SK-N-SH treated with all-trans-retinoic acid at 6 μM for 48 hours (cell line): ENCODE measurements at regions not wholly inside any gene's neighbourhood (a gene's known extent, or its start where the extent isn't known, plus 50 kb on each side); places are given as distances from the start of the nearest gene placed in this dataset.

Experiments used
- ATAC-seq: fragments of 200-7000 bp; cut with Tn5 transposase; 3 replicates; pipeline ENCODE4 v1.9.1; 2020; ENCODE audit warnings: mild to moderate bottlenecking, moderate library complexity
- ARNTL ChIP-seq: fragments of 450-650 bp; formaldehyde crosslinking; IDR thresholded peaks from 2 replicates; pipeline ENCODE4 v1.5.0; 2020; ENCODE audit warnings: low read depth, mild to moderate bottlenecking, moderate library complexity, borderline replicate concordance
- BACH2 ChIP-seq: fragments of 250-450 bp; sonication (Bioruptor Pico); IDR thresholded peaks from 2 replicates; pipeline ENCODE4 v1.9.0; 2021; ENCODE audit warnings: mild to moderate bottlenecking, borderline replicate concordance
- CSDC2 ChIP-seq: fragments of 250-450 bp; sonication (Bioruptor Pico); IDR thresholded peaks from 2 replicates; pipeline ENCODE4 v1.5.0; 2020; ENCODE audit warnings: mild to moderate bottlenecking, moderate library complexity
- ESRRG ChIP-seq: fragments of 250-450 bp; sonication (Bioruptor Pico); IDR thresholded peaks from 2 replicates; pipeline ENCODE4 v1.6.1; 2021; ENCODE audit warnings: mild to moderate bottlenecking
- GLIS3 ChIP-seq: fragments of 250-450 bp; sonication (Bioruptor Pico); IDR thresholded peaks from 2 replicates; pipeline ENCODE4 v1.5.0; 2020; ENCODE audit warnings: mild to moderate bottlenecking, moderate library complexity
- OSR1 ChIP-seq: fragments of 250-450 bp; sonication (Bioruptor Pico); IDR thresholded peaks from 2 replicates; pipeline ENCODE4 v1.8.0; 2022; ENCODE audit warnings: moderate library complexity, mild to moderate bottlenecking, inconsistent platforms
- PPARA ChIP-seq: fragments of 250-450 bp; sonication (Bioruptor Pico); IDR thresholded peaks from 2 replicates; pipeline ENCODE4 v1.5.0; 2020; ENCODE audit warnings: mild to moderate bottlenecking, borderline replicate concordance
- RARB ChIP-seq: fragments of 250-450 bp; sonication (Bioruptor Pico); IDR thresholded peaks from 2 replicates; pipeline ENCODE4 v1.8.0; 2021; ENCODE audit warnings: mild to moderate bottlenecking, moderate library complexity
- SNAI2 ChIP-seq: fragments of 250-450 bp; sonication (Bioruptor Pico); IDR thresholded peaks from 2 replicates; pipeline ENCODE4 v1.5.0; 2020; ENCODE audit warnings: mild to moderate bottlenecking, moderate library complexity
- TOX ChIP-seq: fragments of 250-450 bp; sonication (Bioruptor Pico); IDR thresholded peaks from 2 replicates; pipeline ENCODE4 v1.8.0; 2021; ENCODE audit warnings: mild to moderate bottlenecking, moderate library complexity, borderline replicate concordance
- TSHZ2 ChIP-seq: fragments of 250-450 bp; sonication (Bioruptor Pico); IDR thresholded peaks from 2 replicates; pipeline ENCODE4 v1.5.0; 2020; ENCODE audit warnings: mild to moderate bottlenecking, moderate library complexity
- ZC3H10 ChIP-seq: fragments of 250-450 bp; sonication (Bioruptor Pico); IDR thresholded peaks from 2 replicates; pipeline ENCODE4 v1.5.1; 2021; ENCODE audit warnings: mild to moderate bottlenecking, moderate library complexity
- ZFP3 ChIP-seq: fragments of 250-450 bp; sonication (Bioruptor Pico); IDR thresholded peaks from 2 replicates; pipeline ENCODE4 v1.5.0; 2020; ENCODE audit warnings: mild to moderate bottlenecking, moderate library complexity
- ZFP30 ChIP-seq: fragments of 450-650 bp; formaldehyde crosslinking; IDR thresholded peaks from 2 replicates; pipeline ENCODE4 v1.5.0; 2022; ENCODE audit warnings: mild to moderate bottlenecking, moderate library complexity
- ZNF565 ChIP-seq: fragments of 450-650 bp; formaldehyde crosslinking; conservative IDR thresholded peaks from 2 replicates; pipeline ENCODE4 v1.5.0; 2020; ENCODE audit warnings: low read depth, mild to moderate bottlenecking, moderate library complexity
- ZNF70 ChIP-seq: fragments of 450-650 bp; formaldehyde crosslinking; IDR thresholded peaks from 2 replicates; pipeline ENCODE4 v1.5.0; 2020; ENCODE audit warnings: mild to moderate bottlenecking, moderate library complexity
- TF ChIP-seq, protein P1 (sequence below): fragments of 250-450 bp; sonication (Bioruptor Pico); IDR thresholded peaks from 2 replicates; pipeline ENCODE4 v1.8.0; 2020; ENCODE audit warnings: mild to moderate bottlenecking, moderate library complexity, borderline replicate concordance
- TF ChIP-seq, protein P2 (sequence below): fragments of 250-450 bp; sonication (Bioruptor Pico); IDR thresholded peaks from 2 replicates; pipeline ENCODE4 v1.8.0; 2021; ENCODE audit warnings: low read depth, mild to moderate bottlenecking, moderate library complexity, borderline replicate concordance
- TF ChIP-seq, protein P3 (sequence below): fragments of 250-450 bp; sonication (Bioruptor Pico); IDR thresholded peaks from 2 replicates; pipeline ENCODE4 v1.5.1; 2021; ENCODE audit warnings: mild to moderate bottlenecking, moderate library complexity
- TF ChIP-seq, protein P4 (sequence below): fragments of 250-450 bp; sonication (Bioruptor Pico); IDR thresholded peaks from 2 replicates; pipeline ENCODE4 v1.5.1; 2020; ENCODE audit warnings: low read depth, mild to moderate bottlenecking, moderate library complexity

GRCh38 chr14:97276573-97276972 lies 479.4 kb downstream of the VRK1 start:
- TF ChIP-seq TSHZ2 (no peak), TOX (CRISPR knock-in tag) (no peak), GLIS3 (no peak), ZFP3 (no peak), ZFP30 (no peak), ZNF70 (CRISPR knock-in tag) (no peak), BACH2 (CRISPR knock-in tag) (no peak), RARB (CRISPR knock-in tag) (no peak), PPARA (no peak), ZNF565 (CRISPR knock-in tag) (no peak)
- TF ChIP-seq, protein P1, sequence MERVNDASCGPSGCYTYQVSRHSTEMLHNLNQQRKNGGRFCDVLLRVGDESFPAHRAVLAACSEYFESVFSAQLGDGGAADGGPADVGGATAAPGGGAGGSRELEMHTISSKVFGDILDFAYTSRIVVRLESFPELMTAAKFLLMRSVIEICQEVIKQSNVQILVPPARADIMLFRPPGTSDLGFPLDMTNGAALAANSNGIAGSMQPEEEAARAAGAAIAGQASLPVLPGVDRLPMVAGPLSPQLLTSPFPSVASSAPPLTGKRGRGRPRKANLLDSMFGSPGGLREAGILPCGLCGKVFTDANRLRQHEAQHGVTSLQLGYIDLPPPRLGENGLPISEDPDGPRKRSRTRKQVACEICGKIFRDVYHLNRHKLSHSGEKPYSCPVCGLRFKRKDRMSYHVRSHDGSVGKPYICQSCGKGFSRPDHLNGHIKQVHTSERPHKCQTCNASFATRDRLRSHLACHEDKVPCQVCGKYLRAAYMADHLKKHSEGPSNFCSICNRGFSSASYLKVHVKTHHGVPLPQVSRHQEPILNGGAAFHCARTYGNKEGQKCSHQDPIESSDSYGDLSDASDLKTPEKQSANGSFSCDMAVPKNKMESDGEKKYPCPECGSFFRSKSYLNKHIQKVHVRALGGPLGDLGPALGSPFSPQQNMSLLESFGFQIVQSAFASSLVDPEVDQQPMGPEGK (CRISPR knock-in tag): no peak
- TF ChIP-seq, protein P2, sequence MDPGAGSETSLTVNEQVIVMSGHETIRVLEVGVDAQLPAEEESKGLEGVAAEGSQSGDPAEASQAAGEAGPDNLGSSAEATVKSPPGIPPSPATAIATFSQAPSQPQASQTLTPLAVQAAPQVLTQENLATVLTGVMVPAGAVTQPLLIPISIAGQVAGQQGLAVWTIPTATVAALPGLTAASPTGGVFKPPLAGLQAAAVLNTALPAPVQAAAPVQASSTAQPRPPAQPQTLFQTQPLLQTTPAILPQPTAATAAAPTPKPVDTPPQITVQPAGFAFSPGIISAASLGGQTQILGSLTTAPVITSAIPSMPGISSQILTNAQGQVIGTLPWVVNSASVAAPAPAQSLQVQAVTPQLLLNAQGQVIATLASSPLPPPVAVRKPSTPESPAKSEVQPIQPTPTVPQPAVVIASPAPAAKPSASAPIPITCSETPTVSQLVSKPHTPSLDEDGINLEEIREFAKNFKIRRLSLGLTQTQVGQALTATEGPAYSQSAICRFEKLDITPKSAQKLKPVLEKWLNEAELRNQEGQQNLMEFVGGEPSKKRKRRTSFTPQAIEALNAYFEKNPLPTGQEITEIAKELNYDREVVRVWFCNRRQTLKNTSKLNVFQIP (CRISPR knock-in tag): no peak
- TF ChIP-seq, all 23 proteins: peak for 0
- no peak for ATAC-seq

DNA sequence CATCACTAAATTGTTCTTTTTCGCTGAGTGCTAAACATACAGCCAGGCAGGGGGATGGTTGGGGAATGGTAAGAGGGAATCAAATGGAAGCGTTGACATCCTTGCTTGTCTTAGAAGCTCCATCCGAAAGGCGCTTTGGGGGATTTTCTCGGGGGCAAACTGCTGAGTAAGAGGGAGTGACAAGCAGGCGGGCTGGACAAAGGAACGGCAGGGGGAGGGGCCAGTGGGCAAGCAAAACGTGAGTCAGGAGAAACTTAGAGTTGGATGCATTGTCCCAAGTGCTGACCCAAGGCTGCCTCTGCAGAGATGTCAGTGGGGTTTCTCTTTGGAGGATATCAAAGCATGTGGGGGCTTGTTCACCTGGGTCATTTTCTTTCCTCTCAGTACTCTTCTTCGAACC lies 480.5 kb downstream of the VRK1 start:
- no peak for ATAC-seq
- TF ChIP-seq BACH2 (CRISPR knock-in tag) (no peak), ZNF70 (CRISPR knock-in tag) (no peak), ARNTL (CRISPR knock-in tag) (no peak), RARB (CRISPR knock-in tag) (no peak), ESRRG (no peak), TSHZ2 (no peak), SNAI2 (CRISPR knock-in tag) (no peak), TOX (CRISPR knock-in tag) (no peak), ZC3H10 (no peak), ZFP3 (no peak)
- TF ChIP-seq, protein P3, sequence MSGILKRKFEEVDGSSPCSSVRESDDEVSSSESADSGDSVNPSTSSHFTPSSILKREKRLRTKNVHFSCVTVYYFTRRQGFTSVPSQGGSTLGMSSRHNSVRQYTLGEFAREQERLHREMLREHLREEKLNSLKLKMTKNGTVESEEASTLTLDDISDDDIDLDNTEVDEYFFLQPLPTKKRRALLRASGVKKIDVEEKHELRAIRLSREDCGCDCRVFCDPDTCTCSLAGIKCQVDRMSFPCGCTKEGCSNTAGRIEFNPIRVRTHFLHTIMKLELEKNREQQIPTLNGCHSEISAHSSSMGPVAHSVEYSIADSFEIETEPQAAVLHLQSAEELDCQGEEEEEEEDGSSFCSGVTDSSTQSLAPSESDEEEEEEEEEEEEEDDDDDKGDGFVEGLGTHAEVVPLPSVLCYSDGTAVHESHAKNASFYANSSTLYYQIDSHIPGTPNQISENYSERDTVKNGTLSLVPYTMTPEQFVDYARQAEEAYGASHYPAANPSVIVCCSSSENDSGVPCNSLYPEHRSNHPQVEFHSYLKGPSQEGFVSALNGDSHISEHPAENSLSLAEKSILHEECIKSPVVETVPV (CRISPR knock-in tag): no peak
- TF ChIP-seq, protein P4, sequence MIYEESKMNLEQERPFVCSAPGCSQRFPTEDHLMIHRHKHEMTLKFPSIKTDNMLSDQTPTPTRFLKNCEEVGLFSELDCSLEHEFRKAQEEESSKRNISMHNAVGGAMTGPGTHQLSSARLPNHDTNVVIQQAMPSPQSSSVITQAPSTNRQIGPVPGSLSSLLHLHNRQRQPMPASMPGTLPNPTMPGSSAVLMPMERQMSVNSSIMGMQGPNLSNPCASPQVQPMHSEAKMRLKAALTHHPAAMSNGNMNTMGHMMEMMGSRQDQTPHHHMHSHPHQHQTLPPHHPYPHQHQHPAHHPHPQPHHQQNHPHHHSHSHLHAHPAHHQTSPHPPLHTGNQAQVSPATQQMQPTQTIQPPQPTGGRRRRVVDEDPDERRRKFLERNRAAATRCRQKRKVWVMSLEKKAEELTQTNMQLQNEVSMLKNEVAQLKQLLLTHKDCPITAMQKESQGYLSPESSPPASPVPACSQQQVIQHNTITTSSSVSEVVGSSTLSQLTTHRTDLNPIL: no peak

DNA sequence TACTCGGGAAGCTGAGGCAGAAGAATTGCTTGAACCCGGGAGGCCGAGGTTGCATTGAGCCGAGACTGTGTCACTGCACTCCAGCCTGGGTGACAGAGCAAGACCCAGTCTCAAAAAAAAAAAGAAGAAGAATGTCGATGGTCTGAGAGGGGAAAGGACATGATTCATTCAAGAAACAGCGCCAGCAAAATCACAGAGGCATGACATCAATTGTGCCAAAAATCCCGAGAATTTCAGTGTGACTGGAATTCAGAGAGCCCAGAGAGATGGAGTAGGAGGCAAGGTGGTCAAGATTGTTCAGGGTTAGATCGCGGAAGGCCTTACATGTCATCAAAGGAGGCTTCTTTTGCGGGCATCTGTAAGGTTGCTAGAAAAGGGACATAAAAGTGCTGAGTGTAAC lies 483.3 kb downstream of the VRK1 start:
- ATAC-seq: no peak
- TF ChIP-seq BACH2 (CRISPR knock-in tag): no peak
- TF ChIP-seq ZFP30: no peak
- TF ChIP-seq GLIS3: no peak
- TF ChIP-seq ARNTL (CRISPR knock-in tag): no peak
- no peak for TF ChIP-seq OSR1
- no peak for TF ChIP-seq CSDC2 (CRISPR knock-in tag)
- no peak for TF ChIP-seq TSHZ2
- TF ChIP-seq, protein P4: no peak
